Gastroesophageal sphincter (tissue), 4 donors: ENCODE measurements at regions not wholly inside any gene's neighbourhood (a gene's known extent, or its start where the extent isn't known, plus 50 kb on each side); places are given as distances from the start of the nearest gene placed in this dataset.

Source experiments
- ATAC-seq: fragments of 150-250 bp; one replicate; pipeline ENCODE4 v1.9.1; 2016; ENCODE audit warnings: mild to moderate bottlenecking, moderate library complexity
- H3K27ac ChIP-seq, 4 donors: fragments of 200-600 bp; sonication (generic) in 3 of 4; 1 replicate in 3 of 4; 2 replicates in 1 of 4; pipeline ENCODE4 v1.5.1; 2016 to 2019
- H3K27me3 ChIP-seq: fragments of 200-600 bp; sonication (generic); one replicate; pipeline ENCODE4 v1.5.1; 2019
- H3K36me3 ChIP-seq, 2 donors: fragments of 200-600 bp; sonication (generic); one replicate each; pipeline ENCODE4 v1.5.1; 2019; ENCODE audit warnings: control low read depth in 1 of 2
- H3K4me1 ChIP-seq, 3 donors: fragments of 200-600 bp; sonication (generic); 1 replicate in 2 of 3; 2 replicates in 1 of 3; pipeline ENCODE4 v1.5.1; 2016 to 2019; ENCODE audit warnings: control low read depth in 2 of 3
- H3K4me3 ChIP-seq, 2 donors: fragments of 200-600 bp; sonication (generic); one replicate each; pipeline ENCODE4 v1.5.1; 2019; ENCODE audit warnings: mild to moderate bottlenecking in 1 of 2, moderate library complexity in 1 of 2
- H3K9me3 ChIP-seq, 3 donors: fragments of 200-600 bp; sonication (generic); one replicate each; pipeline ENCODE4 v1.5.1; 2017 to 2019; ENCODE audit warnings: control low read depth in 2 of 3
- CTCF ChIP-seq, 4 experiments: fragments of 200-600 bp in 2 of 4; fragments of 450-650 bp in 2 of 4; sonication (generic) in 1 of 4; IDR thresholded peaks; one replicate each; pipeline ENCODE4 v1.5.1; 2017 to 2019; ENCODE audit warnings: antibody characterized with exemption in 4 of 4, mild to moderate bottlenecking in 2 of 4, moderate library complexity in 2 of 4
- EP300 ChIP-seq: sonication (generic); formaldehyde crosslinking; IDR thresholded peaks from one replicate; pipeline ENCODE4 v1.6.1; 2017; ENCODE audit warnings: antibody characterized with exemption, mild to moderate bottlenecking
- POLR2A ChIP-seq, 2 donors: fragments of 450-650 bp; IDR thresholded peaks; one replicate each; pipeline ENCODE4 v1.6.1; 2017; ENCODE audit warnings: antibody characterized with exemption in 2 of 2, mild to moderate bottlenecking in 2 of 2, moderate library complexity in 1 of 2
- POLR2AphosphoS5 ChIP-seq: sonication (generic); formaldehyde crosslinking; IDR thresholded peaks from one replicate; pipeline ENCODE4 v1.6.1; 2017; ENCODE audit warnings: antibody characterized with exemption
- WGBS, 2 donors: methylation state at CpG; one replicate each; pipeline ENCODE4 v1.1.5; 2018; ENCODE audit warnings: low coverage in 1 of 2; 5-methylcytosine and 5-hydroxymethylcytosine counted together

GRCh38 chr20:47931443-47931842 lies 146.2 kb upstream of the SULF2 start:
- Histone ChIP-seq H3K4me3 (no peak overlapping the region), H3K36me3 (no peaks in the 10 kb centered on the region), H3K9me3 (no peaks in the 10 kb centered on the region), H3K27me3 (no peaks in the 10 kb centered on the region), H3K27ac (no peak overlapping the region), H3K4me1 (peaks cover 0 to 35% (median 7%) of the 10 kb centered on the region in 3 donors)
- ATAC-seq = no peak
- TF ChIP-seq POLR2A (IDR thresholded peaks at IDR 0.05) (no peak), CTCF (IDR thresholded peaks at IDR 0.05) (no peak), EP300 (no peak), POLR2AphosphoS5 (no peak)
- 92 to 100% methylated on average over 5 of the region's 7 CpGs for WGBS, 2 donors

- Histone ChIP-seq H3K4me3 (no peak overlapping the region), H3K4me1 (peaks cover 0 to 35% (median 7%) of the 10 kb centered on the region in 3 donors), H3K36me3 (no peaks in the 10 kb centered on the region), H3K27me3 (no peaks in the 10 kb centered on the region), H3K27ac (no peak overlapping the region), H3K9me3 (no peaks in the 10 kb centered on the region)
- TF ChIP-seq POLR2AphosphoS5 (no peak), POLR2A (IDR thresholded peaks at IDR 0.05) (no peak), EP300 (no peak), CTCF (IDR thresholded peaks at IDR 0.05) (no peak)
- WGBS, 2 donors = 92% methylated on average over 2 of the region's 2 CpGs; no CpG with 5 or more reads in 1 of the 2 donors
- no peak for ATAC-seq
Measured at GRCh38 chr20:47931002-47931401, 145.7 kb upstream of the SULF2 start.

GRCh38 chr20:47929368-47930115 lies 144.3 kb upstream of the SULF2 start:
- no peaks in the 10 kb centered on the region for H3K27me3 ChIP-seq
- H3K27ac ChIP-seq = peak overlapping the region in 3 of 4 donors; percentile 78 to 83 (median 81)
- no peak for TF ChIP-seq EP300
- TF ChIP-seq POLR2AphosphoS5 = no peak
- no peak for TF ChIP-seq POLR2A (IDR thresholded peaks at IDR 0.05)
- TF ChIP-seq CTCF (IDR thresholded peaks at IDR 0.05) = no peak
- WGBS, 2 donors = 43 to 51% methylated on average over 5 to 6 of the region's 6 CpGs
- peak; percentile 52 for ATAC-seq
- H3K4me1 ChIP-seq = peaks cover 0 to 35% (median 7%) of the 10 kb centered on the region in 3 donors
- H3K9me3 ChIP-seq = no peaks in the 10 kb centered on the region
- H3K4me3 ChIP-seq = no peak overlapping the region
- no peaks in the 10 kb centered on the region for H3K36me3 ChIP-seq

GRCh38 chr20:47927944-47928343 lies 142.7 kb upstream of the SULF2 start:
- H3K27me3 ChIP-seq = no peaks in the 10 kb centered on the region
- TF ChIP-seq POLR2A (IDR thresholded peaks at IDR 0.05) (no peak), POLR2AphosphoS5 (no peak), EP300 (no peak), CTCF (IDR thresholded peaks at IDR 0.05) (no peak)
- peak; percentile 48 for ATAC-seq
- H3K9me3 ChIP-seq = no peaks in the 10 kb centered on the region
- peak overlapping the region; percentile 78 to 87 (median 82) for H3K27ac ChIP-seq
- peaks cover 0 to 35% (median 7%) of the 10 kb centered on the region in 3 donors for H3K4me1 ChIP-seq
- no peaks in the 10 kb centered on the region for H3K36me3 ChIP-seq
- H3K4me3 ChIP-seq = no peak overlapping the region

GRCh38 chr20:47927385-47927851 lies 142.1 kb upstream of the SULF2 start:
- H3K27ac ChIP-seq = peak overlapping the region; percentile 78 to 87 (median 82)
- H3K9me3 ChIP-seq = no peaks in the 10 kb centered on the region
- no peaks in the 10 kb centered on the region for H3K27me3 ChIP-seq
- H3K4me3 ChIP-seq = no peak overlapping the region
- 31 to 34% methylated on average over 5 of the region's 5 CpGs for WGBS, 2 donors
- H3K36me3 ChIP-seq = no peaks in the 10 kb centered on the region
- H3K4me1 ChIP-seq = peaks cover 0 to 36% (median 7%) of the 10 kb centered on the region in 3 donors
- TF ChIP-seq POLR2AphosphoS5 (peak; percentile 67), CTCF (IDR thresholded peaks at IDR 0.05) (no peak)
- ATAC-seq = peak; percentile 75
